Endodermal cell (in vitro differentiated cells): ENCODE measurements at regions not wholly inside any gene's neighbourhood (a gene's known extent, or its start where the extent isn't known, plus 50 kb on each side); places are given as distances from the start of the nearest gene placed in this dataset.

Source experiments
- DNase-seq: peaks from one replicate; pipeline ENCODE4 v3.0.0-alpha.2; 2017
- H3K27ac ChIP-seq: 2 replicates; pipeline ENCODE4 v1.5.1; 2013; ENCODE audit warnings: mild to moderate bottlenecking, low read depth, low read length, moderate library complexity
- H3K27me3 ChIP-seq: 2 replicates; pipeline ENCODE4 v1.6.1; 2013; ENCODE audit warnings: mild to moderate bottlenecking, low read length, moderate library complexity; ENCODE audit not compliant: insufficient read depth, control insufficient read depth, poor library complexity, severe bottlenecking
- H3K36me3 ChIP-seq: 2 replicates; pipeline ENCODE4 v1.7.0; 2013; ENCODE audit warnings: mild to moderate bottlenecking, low read length, moderate library complexity; ENCODE audit not compliant: control insufficient read depth, insufficient read depth
- H3K4me1 ChIP-seq: one replicate; pipeline ENCODE4 v1.7.0; 2013; ENCODE audit warnings: low read length; ENCODE audit not compliant: control insufficient read depth, insufficient read depth
- H3K4me3 ChIP-seq: 2 replicates; pipeline ENCODE4 v1.5.1; 2013; ENCODE audit warnings: mild to moderate bottlenecking, low read length, moderate library complexity
- H3K9ac ChIP-seq: 2 replicates; pipeline ENCODE4 v1.6.1; 2013; ENCODE audit warnings: mild to moderate bottlenecking, low read length, moderate library complexity; ENCODE audit not compliant: poor library complexity, severe bottlenecking; ENCODE audit errors: extremely low read depth
- H3K9me3 ChIP-seq: 2 replicates; pipeline ENCODE4 v1.6.1; 2013; ENCODE audit warnings: mild to moderate bottlenecking, low read length, moderate library complexity; ENCODE audit not compliant: control insufficient read depth
- H3K27ac Mint-ChIP-seq: 2 replicates; pipeline ENCODE4 v1.8.0; 2020; ENCODE audit warnings: mixed read lengths
- H3K27me3 Mint-ChIP-seq: 2 replicates; pipeline ENCODE4 v1.8.0; 2021; ENCODE audit warnings: mild to moderate bottlenecking, mixed read lengths; ENCODE audit not compliant: insufficient read depth
- H3K36me3 Mint-ChIP-seq: 2 replicates; pipeline ENCODE4 v1.8.0; 2020; ENCODE audit warnings: low read depth, mixed read lengths
- H3K4me1 Mint-ChIP-seq: 2 replicates; pipeline ENCODE4 v1.8.0; 2020; ENCODE audit warnings: mixed read lengths
- H3K4me3 Mint-ChIP-seq: 2 replicates; pipeline ENCODE4 v1.8.0; 2020; ENCODE audit warnings: mild to moderate bottlenecking, moderate library complexity, mixed read lengths
- H3K9me3 Mint-ChIP-seq: 2 replicates; pipeline ENCODE4 v1.8.0; 2020; ENCODE audit warnings: mild to moderate bottlenecking, mixed read lengths
- WGBS, 2 experiments: methylation state at CpG; one replicate each; pipeline versions ENCODE4 v1.1.5 to v1.1.7; 2013; ENCODE audit warnings: missing lambda C conversion rate in 2 of 2, mixed read lengths in 1 of 2; ENCODE audit not compliant: insufficient coverage in 1 of 2, insufficient read length in 1 of 2; 5-methylcytosine and 5-hydroxymethylcytosine counted together
- TF ChIP-seq, protein P1 (sequence below): fragments of 200-600 bp; sonication (generic); conservative IDR thresholded peaks from 2 replicates; pipeline ENCODE4 v1.5.0; 2021; ENCODE audit warnings: antibody characterized with exemption, mild to moderate bottlenecking

DNA sequence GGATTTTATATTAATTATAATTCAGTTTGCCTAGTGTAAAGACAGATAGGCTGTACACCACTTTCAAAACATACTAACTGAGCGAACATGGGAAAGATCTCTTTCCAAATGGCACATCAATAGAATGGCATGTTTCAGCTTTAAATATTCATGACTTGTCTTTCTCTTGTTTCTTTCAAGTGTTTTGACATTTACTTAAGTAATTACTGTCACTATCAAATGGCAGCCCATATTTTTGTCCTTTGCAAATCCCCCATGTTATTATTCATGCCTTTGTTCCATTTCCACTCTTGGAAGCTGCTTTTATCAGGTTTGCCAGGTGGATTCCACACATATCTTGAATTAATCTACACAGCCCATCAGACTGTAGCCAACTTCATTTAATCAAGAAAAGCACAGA, 89.2 kb upstream of the GLRA2 start:
- no peak for DNase-seq
- Histone ChIP-seq H3K27ac (no peak overlapping the region), H3K9ac (no peak overlapping the region), H3K4me3 (no peak overlapping the region), H3K4me1 (no peaks in the 10 kb centered on the region), H3K36me3 (no peaks in the 10 kb centered on the region), H3K27me3 (no peaks in the 10 kb centered on the region), H3K9me3 (no peaks in the 10 kb centered on the region)
- Mint-ChIP-seq H3K4me1 (no peaks in the 10 kb centered on the region), H3K9me3 (peaks cover 52% of the 10 kb centered on the region), H3K4me3 (no peak overlapping the region), H3K36me3 (no peaks in the 10 kb centered on the region), H3K27ac (no peak overlapping the region), H3K27me3 (no peaks in the 10 kb centered on the region)
- 100% methylated on average over 1 of the region's 1 CpG; no CpG with 5 or more reads in 1 of the 2 experiments for WGBS, 2 experiments
- TF ChIP-seq, protein P1, sequence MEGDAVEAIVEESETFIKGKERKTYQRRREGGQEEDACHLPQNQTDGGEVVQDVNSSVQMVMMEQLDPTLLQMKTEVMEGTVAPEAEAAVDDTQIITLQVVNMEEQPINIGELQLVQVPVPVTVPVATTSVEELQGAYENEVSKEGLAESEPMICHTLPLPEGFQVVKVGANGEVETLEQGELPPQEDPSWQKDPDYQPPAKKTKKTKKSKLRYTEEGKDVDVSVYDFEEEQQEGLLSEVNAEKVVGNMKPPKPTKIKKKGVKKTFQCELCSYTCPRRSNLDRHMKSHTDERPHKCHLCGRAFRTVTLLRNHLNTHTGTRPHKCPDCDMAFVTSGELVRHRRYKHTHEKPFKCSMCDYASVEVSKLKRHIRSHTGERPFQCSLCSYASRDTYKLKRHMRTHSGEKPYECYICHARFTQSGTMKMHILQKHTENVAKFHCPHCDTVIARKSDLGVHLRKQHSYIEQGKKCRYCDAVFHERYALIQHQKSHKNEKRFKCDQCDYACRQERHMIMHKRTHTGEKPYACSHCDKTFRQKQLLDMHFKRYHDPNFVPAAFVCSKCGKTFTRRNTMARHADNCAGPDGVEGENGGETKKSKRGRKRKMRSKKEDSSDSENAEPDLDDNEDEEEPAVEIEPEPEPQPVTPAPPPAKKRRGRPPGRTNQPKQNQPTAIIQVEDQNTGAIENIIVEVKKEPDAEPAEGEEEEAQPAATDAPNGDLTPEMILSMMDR: no peak

DNA sequence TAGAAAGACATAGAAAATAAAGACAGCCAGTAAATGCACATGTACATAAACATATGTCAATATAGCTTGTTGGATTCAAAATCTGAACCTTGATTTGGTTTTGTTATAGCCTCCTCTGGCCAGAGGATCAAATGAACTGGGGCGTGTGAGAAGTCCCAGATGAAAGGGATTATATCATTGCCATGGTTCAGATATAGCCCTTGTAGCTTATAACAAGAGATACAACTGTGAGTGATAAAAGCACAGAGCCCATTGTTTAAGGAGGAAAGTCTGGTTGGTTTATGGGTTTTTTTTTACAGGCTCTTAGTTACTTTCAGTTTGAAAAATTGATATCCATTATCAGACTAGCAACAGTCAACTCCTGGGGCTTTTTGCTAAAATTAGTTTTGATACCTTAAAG, 101.7 kb upstream of the GLRA2 start:
- Mint-ChIP-seq H3K4me3 (no peak overlapping the region), H3K4me1 (peaks cover 5% of the 10 kb centered on the region), H3K27ac (no peak overlapping the region), H3K27me3 (no peaks in the 10 kb centered on the region), H3K36me3 (no peaks in the 10 kb centered on the region), H3K9me3 (peaks cover 38% of the 10 kb centered on the region)
- Histone ChIP-seq H3K4me3 (no peak overlapping the region), H3K36me3 (no peaks in the 10 kb centered on the region), H3K27ac (no peak overlapping the region), H3K27me3 (no peaks in the 10 kb centered on the region), H3K4me1 (no peaks in the 10 kb centered on the region), H3K9ac (no peak overlapping the region), H3K9me3 (no peaks in the 10 kb centered on the region)
- DNase-seq: no peak
- WGBS, 2 experiments: 55 to 67% methylated on average over 1 of the region's 1 CpG
- TF ChIP-seq, protein P1: no peak

DNA sequence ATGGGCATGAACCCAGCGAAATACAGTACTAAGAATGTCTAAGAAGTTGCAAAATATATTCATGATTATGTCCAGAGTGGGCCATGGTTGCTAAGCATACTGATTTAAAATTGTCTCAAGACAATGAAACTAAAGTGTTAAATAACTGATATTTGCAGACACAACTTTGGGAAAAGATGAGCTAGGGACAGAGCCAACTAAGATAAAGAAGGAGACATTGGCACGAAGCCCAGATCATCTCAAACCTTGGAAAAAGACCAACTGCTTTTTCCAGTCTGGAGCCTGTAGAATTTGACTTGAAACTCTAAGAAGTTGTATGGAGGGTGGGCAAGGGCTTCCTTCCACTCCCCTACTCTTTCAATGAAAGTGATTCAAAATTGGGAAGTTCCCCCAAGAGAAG, 108.5 kb upstream of the GLRA2 start:
- H3K4me3 Mint-ChIP-seq: no peak overlapping the region
- WGBS, 2 experiments: 92 to 100% methylated on average over 1 to 2 of the region's 2 CpGs
- Histone ChIP-seq H3K27me3 (no peaks in the 10 kb centered on the region), H3K9ac (no peak overlapping the region), H3K9me3 (no peaks in the 10 kb centered on the region), H3K36me3 (no peaks in the 10 kb centered on the region), H3K27ac (no peak overlapping the region), H3K4me3 (no peak overlapping the region), H3K4me1 (no peaks in the 10 kb centered on the region)
- H3K9me3 Mint-ChIP-seq: peaks cover 15% of the 10 kb centered on the region
- H3K4me1 Mint-ChIP-seq: no peaks in the 10 kb centered on the region
- TF ChIP-seq, protein P1: no peak
- DNase-seq: no peak
- no peaks in the 10 kb centered on the region for H3K36me3 Mint-ChIP-seq
- H3K27ac Mint-ChIP-seq: no peak overlapping the region
- no peaks in the 10 kb centered on the region for H3K27me3 Mint-ChIP-seq
